Activated T-cell treated with anti-CD3 and anti-CD28 coated beads, Interleukin-2, amount 50 U/mL, for 4 hours (primary cell): ENCODE measurements at regions not wholly inside any gene's neighbourhood (a gene's known extent, or its start where the extent isn't known, plus 50 kb on each side); places are given as distances from the start of the nearest gene placed in this dataset.

Source experiments
- ATAC-seq, 2 donors: fragments of 200-7000 bp; cut with Tn5 transposase; one replicate each; pipeline ENCODE4 v1.10.0; 2021
- DNase-seq: peaks from one replicate; pipeline ENCODE4 v3.0.0-alpha.2; 2020
- H3K27me3 Mint-ChIP-seq: one replicate; pipeline ENCODE4 v1.8.0; 2021; ENCODE audit warnings: low read depth, mixed read lengths
- H3K36me3 Mint-ChIP-seq: one replicate; pipeline ENCODE4 v1.8.0; 2022; ENCODE audit warnings: mixed read lengths; ENCODE audit not compliant: insufficient read depth
- H3K4me1 Mint-ChIP-seq: one replicate; pipeline ENCODE4 v1.8.0; 2021; ENCODE audit warnings: low read depth, mixed read lengths
- H3K4me3 Mint-ChIP-seq: one replicate; pipeline ENCODE4 v1.8.0; 2021; ENCODE audit warnings: mild to moderate bottlenecking, moderate library complexity, mixed read lengths
- H3K9me3 Mint-ChIP-seq: one replicate; pipeline ENCODE4 v1.8.0; 2021; ENCODE audit warnings: mixed read lengths

DNA sequence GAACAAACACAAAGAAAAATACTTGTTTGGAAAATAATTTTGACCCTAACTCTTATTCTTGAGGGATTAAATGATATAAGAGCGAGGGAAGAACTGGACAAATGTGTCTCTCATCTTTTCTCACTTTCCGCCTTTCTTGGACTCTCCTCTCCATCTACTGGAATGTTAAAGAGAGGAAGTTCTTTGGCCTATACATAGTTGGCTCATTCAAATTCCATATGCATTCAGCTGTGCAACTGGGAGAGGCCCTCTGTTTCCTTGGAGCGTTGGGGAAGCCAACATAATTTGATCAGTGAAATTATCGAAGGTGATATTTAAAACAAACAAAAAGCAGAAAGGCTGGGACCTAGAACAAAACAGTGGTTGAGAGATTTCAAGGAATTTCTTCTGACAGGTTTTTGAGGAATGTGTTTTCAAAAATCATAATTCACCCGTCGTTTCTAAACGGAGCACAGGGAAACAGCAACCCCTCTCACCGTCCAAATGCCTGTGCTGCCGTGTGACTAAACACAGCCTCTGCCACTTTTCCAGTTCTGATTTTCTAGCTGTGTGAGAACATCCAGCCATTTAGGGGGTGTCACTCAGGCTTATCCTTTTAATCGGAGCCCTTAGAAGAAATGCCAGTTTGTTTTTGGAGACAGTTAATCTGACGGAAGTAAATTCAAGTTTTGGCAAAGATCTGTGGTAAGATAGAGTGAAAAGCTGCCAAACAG lies 489.9 kb downstream of the SOX2 start:
- H3K9me3 Mint-ChIP-seq: no peaks in the 10 kb centered on the region
- no peak for ATAC-seq
- H3K36me3 Mint-ChIP-seq: no peaks in the 10 kb centered on the region
- H3K27me3 Mint-ChIP-seq: no peaks in the 10 kb centered on the region
- no peaks in the 10 kb centered on the region for H3K4me1 Mint-ChIP-seq
- H3K4me3 Mint-ChIP-seq: no peak overlapping the region
- no peak for DNase-seq

DNA sequence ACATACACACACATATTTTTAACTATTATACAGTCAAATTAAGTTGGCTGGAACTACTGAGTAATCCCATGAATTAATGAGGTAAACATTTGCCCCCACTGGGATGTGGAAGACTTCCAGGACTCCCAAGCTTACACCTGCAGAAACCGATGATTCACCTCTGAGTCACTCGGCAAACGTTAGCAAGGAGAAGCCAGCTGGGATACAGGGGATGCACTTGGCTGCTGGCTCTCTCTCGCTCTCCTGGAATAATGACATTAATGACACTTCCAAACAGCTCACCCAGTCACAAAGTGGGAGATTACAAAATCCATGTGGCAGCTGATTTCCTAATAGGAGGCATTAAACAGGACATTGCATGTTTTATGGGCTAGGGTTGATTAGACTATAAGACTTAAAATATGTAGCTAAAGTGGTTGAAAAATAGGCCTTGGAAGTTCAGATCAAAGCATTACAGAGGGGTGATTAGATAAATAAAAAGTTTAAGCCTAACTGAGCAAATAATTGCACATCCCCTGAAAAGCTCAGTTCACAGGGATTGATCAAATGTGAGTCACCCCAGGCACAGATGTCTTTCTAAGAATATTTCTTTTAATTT lies 500.9 kb downstream of the SOX2 start:
- H3K27me3 Mint-ChIP-seq: no peaks in the 10 kb centered on the region
- ATAC-seq (no peak), DNase-seq (no peak)
- H3K36me3 Mint-ChIP-seq: no peaks in the 10 kb centered on the region
- H3K4me3 Mint-ChIP-seq: no peak overlapping the region
- H3K4me1 Mint-ChIP-seq: no peaks in the 10 kb centered on the region
- H3K9me3 Mint-ChIP-seq: no peaks in the 10 kb centered on the region

DNA sequence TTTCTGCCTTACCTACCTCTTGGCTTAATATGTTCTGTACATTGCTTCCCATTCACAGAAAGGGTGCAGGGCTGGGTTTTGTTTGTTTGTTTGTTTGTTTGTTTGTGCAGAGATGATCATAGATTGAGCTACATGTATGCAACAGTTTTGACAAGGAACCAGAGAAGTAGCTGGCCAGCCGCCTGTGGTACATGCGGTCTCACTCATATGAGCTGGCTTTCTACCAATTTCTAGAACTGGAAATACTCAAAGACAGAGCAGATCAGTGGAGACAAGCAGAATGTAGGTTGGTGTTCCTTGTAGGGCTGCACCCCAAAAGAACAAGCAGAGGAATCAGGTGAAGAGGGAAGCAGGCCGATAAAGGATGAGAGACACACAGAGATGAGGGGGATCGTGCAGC lies 502.7 kb downstream of the SOX2 start:
- H3K36me3 Mint-ChIP-seq: no peaks in the 10 kb centered on the region
- H3K4me3 Mint-ChIP-seq: no peak overlapping the region
- H3K4me1 Mint-ChIP-seq: no peaks in the 10 kb centered on the region
- no peak for ATAC-seq
- no peak for DNase-seq
- no peaks in the 10 kb centered on the region for H3K9me3 Mint-ChIP-seq
- no peaks in the 10 kb centered on the region for H3K27me3 Mint-ChIP-seq

DNA sequence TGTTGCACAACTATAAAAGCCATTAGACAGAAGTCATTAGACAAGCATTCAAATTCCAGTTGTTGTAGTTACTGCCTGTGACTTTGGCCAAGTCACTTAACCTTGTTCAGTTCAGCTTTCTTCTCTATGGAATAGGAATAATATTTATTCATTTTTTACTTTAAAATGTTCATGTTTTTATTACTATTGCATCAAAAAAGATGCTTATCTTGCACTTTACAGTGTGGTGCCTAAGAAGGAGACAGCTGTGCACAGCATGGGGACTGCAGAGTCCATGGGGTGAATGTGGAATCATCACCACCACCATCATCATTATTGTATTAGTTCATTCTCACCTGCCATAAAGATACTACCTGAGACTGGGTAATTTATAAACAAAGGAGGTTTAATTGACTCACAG lies 504.2 kb downstream of the SOX2 start:
- DNase-seq: no peak
- H3K36me3 Mint-ChIP-seq: no peaks in the 10 kb centered on the region

DNA sequence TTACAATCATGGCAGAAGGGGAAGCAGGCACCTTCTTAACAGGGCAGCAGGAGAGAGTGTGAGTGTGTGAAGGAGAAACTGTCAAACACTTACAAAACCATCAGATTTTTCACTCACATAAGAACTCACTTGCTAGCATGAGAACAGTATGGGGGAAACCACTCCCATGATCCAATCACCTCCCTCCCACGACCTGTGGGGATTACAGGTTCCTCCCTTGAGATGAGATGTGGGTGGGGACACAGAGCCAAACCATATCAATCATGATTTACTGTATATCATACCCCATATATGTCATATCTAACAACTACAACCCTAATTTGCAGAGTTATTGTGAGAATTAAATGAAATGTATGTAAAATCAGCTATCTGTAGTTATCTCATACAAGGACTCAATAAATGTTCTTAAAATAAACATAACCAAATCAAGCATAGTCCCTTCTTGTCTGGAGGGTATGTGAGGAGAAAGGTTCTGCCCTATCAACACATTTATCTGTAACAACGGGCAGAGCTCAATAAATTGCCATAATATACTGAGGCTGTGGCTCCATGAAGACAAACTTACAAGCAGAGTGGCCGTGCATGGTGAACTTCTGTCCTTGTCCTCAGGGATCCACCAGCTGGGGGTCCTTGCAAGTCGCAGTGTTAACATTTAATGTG lies 504.7 kb downstream of the SOX2 start:
- Mint-ChIP-seq H3K4me1 (no peaks in the 10 kb centered on the region), H3K4me3 (no peak overlapping the region), H3K27me3 (no peaks in the 10 kb centered on the region), H3K9me3 (no peaks in the 10 kb centered on the region), H3K36me3 (no peaks in the 10 kb centered on the region)
- no peak for DNase-seq
- no peak for ATAC-seq

More for the DNA sequence above, 504.2 kb downstream of the SOX2 start:
- no peaks in the 10 kb centered on the region for H3K4me1 Mint-ChIP-seq
- no peaks in the 10 kb centered on the region for H3K27me3 Mint-ChIP-seq
- no peak for ATAC-seq
- H3K4me3 Mint-ChIP-seq: no peak overlapping the region
- H3K9me3 Mint-ChIP-seq: no peaks in the 10 kb centered on the region

DNA sequence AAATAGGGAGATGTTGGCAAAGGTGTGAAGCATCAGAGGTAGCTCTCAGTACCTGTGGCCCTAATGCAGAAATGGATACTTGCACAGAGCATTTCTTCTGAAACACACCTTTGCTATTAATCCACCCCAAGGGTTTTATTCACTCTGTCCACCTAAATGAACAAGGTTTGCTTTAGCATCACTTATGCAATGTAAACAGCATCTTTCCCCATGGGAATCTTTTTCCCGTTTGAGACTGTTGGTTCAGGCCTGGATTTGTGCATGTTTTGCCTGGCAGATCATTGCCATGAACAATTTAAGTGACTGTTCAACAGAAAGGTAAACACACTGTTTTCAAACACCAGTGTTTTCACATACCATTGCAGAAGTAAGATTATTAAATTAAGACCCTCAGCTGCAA lies 508.3 kb downstream of the SOX2 start:
- DNase-seq (no peak), ATAC-seq (no peak)
- H3K36me3 Mint-ChIP-seq: no peaks in the 10 kb centered on the region
- H3K4me1 Mint-ChIP-seq: no peaks in the 10 kb centered on the region
- no peaks in the 10 kb centered on the region for H3K9me3 Mint-ChIP-seq
- no peak overlapping the region for H3K4me3 Mint-ChIP-seq
- no peaks in the 10 kb centered on the region for H3K27me3 Mint-ChIP-seq

DNA sequence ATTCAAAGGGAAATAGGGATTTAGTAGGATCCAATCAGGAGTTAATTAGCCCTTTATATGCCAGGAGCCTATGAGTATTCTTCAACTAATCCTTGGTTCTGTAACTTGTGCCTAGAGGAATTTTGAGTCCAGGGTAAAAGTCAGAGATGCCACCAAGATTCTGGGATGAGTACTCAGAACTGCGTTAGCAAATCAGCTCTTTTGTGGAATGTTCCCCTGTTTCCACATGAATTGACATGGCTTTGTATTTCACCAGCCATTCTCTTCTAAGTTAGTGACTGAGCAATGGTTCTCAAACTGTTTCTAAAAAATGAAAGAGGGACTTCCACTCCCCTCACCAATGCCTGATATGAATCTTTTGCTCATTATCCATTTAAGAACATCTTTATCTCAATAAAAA lies 508.7 kb downstream of the SOX2 start:
- no peaks in the 10 kb centered on the region for H3K27me3 Mint-ChIP-seq
- DNase-seq: no peak
- H3K4me3 Mint-ChIP-seq: no peak overlapping the region
- ATAC-seq: no peak
- no peaks in the 10 kb centered on the region for H3K36me3 Mint-ChIP-seq
- H3K4me1 Mint-ChIP-seq: no peaks in the 10 kb centered on the region
- peaks cover 4% of the 10 kb centered on the region for H3K9me3 Mint-ChIP-seq

DNA sequence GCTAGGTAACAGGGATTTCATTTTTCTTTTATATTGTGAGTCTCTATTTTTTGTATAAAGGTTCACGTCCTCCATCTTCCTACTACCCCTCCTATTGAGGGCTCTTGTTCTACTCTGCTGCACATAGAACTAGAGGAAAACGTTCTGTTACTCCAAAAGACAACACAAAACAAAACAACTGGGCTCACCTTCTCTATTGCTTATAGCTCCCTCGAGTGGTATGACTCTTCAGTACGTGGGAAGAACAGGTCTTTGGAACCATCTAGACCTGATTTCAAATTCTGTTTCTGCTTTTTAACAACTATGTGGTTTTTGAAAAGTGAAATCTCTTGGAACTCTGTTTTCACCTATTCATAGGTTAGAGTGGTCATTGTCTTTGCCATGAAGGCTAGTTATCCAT lies 515.3 kb downstream of the SOX2 start:
- Mint-ChIP-seq H3K9me3 (peaks cover 4% of the 10 kb centered on the region), H3K4me3 (no peak overlapping the region), H3K36me3 (no peaks in the 10 kb centered on the region), H3K27me3 (no peaks in the 10 kb centered on the region), H3K4me1 (no peaks in the 10 kb centered on the region)
- ATAC-seq (no peak), DNase-seq (no peak)

DNA sequence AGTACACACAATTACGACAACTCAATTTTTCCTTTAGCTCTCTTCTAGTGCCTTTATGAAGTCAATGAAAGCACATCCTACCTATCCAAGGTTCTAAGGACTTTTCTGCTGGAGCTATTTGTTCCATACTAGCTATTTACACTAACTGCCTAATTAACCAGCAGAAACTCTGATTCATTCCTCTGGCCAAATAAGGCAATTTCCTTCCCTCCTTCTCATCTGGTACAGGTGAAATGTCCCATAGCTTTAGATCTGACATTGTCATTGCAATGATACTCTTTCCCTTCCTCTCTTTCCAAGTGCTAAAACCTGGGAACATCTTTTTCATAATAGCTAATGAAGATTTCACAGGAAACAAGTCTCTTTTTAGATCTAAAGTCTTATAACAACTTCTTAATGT lies 521.7 kb downstream of the SOX2 start:
- H3K4me3 Mint-ChIP-seq: no peak overlapping the region

DNA sequence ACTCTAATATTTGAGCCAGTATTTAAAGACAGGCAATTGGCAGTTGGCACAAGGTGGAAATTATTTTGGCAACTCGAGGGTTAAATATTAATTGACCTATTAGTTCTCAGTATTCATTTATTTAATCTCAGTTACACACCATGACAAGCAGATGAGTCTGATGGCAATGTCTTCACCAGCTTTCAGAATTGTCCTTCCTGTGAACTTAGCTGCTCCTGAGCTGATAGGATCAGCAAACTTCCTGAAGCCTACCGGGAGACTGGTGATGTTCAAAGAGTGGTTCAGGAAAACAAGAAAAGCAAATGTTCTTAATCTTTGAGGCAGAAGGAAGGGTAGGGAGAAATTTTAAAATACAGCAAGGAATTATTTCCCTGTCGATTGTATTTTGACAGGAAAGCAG lies 522.2 kb downstream of the SOX2 start:
- DNase-seq: no peak
- Mint-ChIP-seq H3K4me1 (no peaks in the 10 kb centered on the region), H3K4me3 (no peak overlapping the region), H3K36me3 (no peaks in the 10 kb centered on the region), H3K9me3 (no peaks in the 10 kb centered on the region), H3K27me3 (no peaks in the 10 kb centered on the region)
- ATAC-seq: no peak

More for the DNA sequence above, 521.7 kb downstream of the SOX2 start:
- H3K4me1 Mint-ChIP-seq: no peaks in the 10 kb centered on the region
- ATAC-seq (no peak), DNase-seq (no peak)
- no peaks in the 10 kb centered on the region for H3K36me3 Mint-ChIP-seq
- H3K9me3 Mint-ChIP-seq: no peaks in the 10 kb centered on the region
- no peaks in the 10 kb centered on the region for H3K27me3 Mint-ChIP-seq

DNA sequence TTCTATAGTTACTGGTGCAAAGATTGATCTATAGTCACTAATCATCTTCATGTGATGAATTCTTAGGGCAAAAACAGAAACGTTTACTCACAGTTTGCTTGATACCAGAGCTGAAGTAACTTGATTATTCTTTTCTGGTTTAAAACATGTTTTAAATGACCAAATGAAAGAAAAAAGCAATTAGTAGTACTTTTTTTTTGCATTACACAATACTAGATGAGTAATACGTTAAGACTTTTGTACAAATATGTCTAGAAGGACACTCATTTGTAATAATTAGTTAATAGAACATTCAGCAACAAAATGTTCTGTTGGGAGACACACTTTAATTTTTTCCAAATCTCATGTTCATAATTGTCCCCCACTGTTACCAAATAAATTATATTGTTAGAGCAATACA lies 523.2 kb downstream of the SOX2 start:
- Mint-ChIP-seq H3K4me3 (no peak overlapping the region), H3K9me3 (no peaks in the 10 kb centered on the region), H3K27me3 (no peaks in the 10 kb centered on the region), H3K36me3 (no peaks in the 10 kb centered on the region), H3K4me1 (no peaks in the 10 kb centered on the region)
- ATAC-seq (no peak), DNase-seq (no peak)

DNA sequence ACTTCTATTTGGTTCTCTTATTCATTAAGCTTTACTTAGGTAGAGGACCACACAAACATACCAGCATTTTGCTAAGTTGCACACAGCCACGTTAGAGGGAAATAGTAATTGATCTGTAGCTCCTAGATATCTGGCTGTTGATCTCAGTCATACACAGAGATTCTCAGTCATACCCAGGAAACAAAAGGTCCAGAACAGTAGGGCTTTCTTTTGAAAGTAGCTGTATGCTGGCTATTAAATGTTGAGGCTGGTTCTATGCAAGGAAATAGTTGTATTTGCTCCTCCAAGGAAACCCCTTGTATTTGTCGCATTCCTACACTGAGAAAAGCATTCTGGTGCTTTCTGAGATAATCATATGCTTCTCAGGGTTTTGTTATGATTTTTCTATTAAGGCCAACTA lies 523.8 kb downstream of the SOX2 start:
- no peaks in the 10 kb centered on the region for H3K27me3 Mint-ChIP-seq
- H3K36me3 Mint-ChIP-seq: no peaks in the 10 kb centered on the region
- no peaks in the 10 kb centered on the region for H3K9me3 Mint-ChIP-seq
- DNase-seq: no peak
- no peak for ATAC-seq
- no peak overlapping the region for H3K4me3 Mint-ChIP-seq
- H3K4me1 Mint-ChIP-seq: no peaks in the 10 kb centered on the region

DNA sequence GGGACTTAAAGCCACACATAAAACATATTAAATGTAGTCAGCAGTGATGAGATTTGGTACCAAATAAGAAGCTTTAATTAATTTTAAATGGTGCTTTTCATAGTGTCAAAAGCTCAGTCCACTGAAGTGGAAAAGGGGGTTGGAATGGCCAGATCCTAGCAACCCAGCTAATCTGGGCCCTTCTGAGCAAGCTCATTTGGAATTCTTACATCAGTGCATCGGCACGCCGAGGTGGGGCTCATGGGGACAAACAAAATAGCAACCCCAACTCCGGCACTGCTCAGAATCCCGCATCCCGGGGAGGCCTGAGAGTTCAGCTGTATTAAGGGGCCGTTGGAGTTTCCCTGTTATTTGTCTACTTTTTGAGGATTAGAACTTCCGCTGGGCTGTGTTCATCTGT lies 526.4 kb downstream of the SOX2 start:
- Mint-ChIP-seq H3K4me3 (no peak overlapping the region), H3K27me3 (no peaks in the 10 kb centered on the region), H3K36me3 (no peaks in the 10 kb centered on the region), H3K4me1 (no peaks in the 10 kb centered on the region), H3K9me3 (no peaks in the 10 kb centered on the region)
- DNase-seq: no peak
- no peak for ATAC-seq

DNA sequence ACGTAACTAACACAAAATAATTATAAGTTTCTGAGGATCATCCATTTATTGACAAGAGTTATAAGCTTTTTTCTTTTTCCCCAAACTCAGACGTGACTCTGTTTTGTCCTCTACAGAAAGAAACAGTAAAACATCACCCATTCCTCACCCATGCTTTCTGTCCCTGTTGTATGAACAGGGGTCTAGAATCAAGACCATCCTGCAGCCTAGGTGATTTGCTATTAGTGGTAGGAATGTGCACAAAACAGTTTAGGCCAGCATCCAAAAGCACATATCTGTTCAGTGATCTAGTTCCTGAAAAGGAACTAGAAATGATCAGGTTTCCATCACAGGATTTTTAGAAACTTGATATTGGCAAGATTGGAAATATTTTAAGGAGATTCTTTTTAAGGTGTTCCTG lies 527.6 kb downstream of the SOX2 start:
- Mint-ChIP-seq H3K36me3 (no peaks in the 10 kb centered on the region), H3K27me3 (no peaks in the 10 kb centered on the region), H3K4me1 (no peaks in the 10 kb centered on the region), H3K4me3 (no peak overlapping the region), H3K9me3 (no peaks in the 10 kb centered on the region)
- no peak for DNase-seq
- no peak for ATAC-seq

DNA sequence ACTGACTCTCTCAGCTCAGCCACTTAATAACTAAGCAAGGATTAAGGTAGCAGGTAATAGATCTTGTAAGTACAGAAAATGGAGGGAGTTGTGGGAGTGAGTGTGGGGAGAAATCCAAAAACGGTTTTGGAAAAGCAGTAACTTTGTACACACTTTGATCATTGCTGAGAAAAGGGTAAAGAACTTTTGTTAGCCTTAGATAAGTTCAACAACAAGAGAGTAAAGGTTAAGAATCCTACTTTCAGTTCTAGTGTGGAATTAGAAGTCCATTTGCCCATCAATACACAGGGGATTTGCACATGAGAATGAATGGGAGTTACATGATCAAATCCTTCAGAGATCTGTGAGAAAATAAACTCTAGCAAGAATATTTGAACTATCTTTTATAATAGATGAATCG lies 528.7 kb downstream of the SOX2 start:
- Mint-ChIP-seq H3K9me3 (no peaks in the 10 kb centered on the region), H3K36me3 (no peaks in the 10 kb centered on the region), H3K4me3 (no peak overlapping the region), H3K27me3 (no peaks in the 10 kb centered on the region), H3K4me1 (no peaks in the 10 kb centered on the region)
- no peak for ATAC-seq
- DNase-seq: no peak
